Kidney epithelial cell (primary cell): ENCODE measurements at regions not wholly inside any gene's neighbourhood (a gene's known extent, or its start where the extent isn't known, plus 50 kb on each side); places are given as distances from the start of the nearest gene placed in this dataset.
"Not testable (repeated sequence)": the region's sequence is repeated elsewhere in the genome, so short reads cannot be mapped to it uniquely, and the experiment has no call there.

Experiments used
- DNase-seq: peaks from one replicate; pipeline ENCODE4 v3.0.0-alpha.2; 2010; ENCODE audit warnings: low read depth
- H3K27me3 ChIP-seq: 2 replicates; pipeline ENCODE4 v1.6.0; 2011; ENCODE audit warnings: low read length; ENCODE audit not compliant: control insufficient read depth, insufficient read depth
- H3K36me3 ChIP-seq: 2 replicates; pipeline ENCODE4 v1.5.1; 2011; ENCODE audit warnings: low read length; ENCODE audit not compliant: control insufficient read depth, insufficient read depth
- H3K4me3 ChIP-seq: 2 replicates; pipeline ENCODE4 v1.5.1; 2011; ENCODE audit warnings: low read depth, mild to moderate bottlenecking, control low read depth, low read length
- TF ChIP-seq, protein P1 (sequence below): IDR thresholded peaks from 2 replicates; pipeline ENCODE4 v1.5.1; 2011; ENCODE audit warnings: mild to moderate bottlenecking, moderate library complexity, low read length, control low read depth, inconsistent platforms; ENCODE audit not compliant: insufficient read depth, poor library complexity, severe bottlenecking

DNA sequence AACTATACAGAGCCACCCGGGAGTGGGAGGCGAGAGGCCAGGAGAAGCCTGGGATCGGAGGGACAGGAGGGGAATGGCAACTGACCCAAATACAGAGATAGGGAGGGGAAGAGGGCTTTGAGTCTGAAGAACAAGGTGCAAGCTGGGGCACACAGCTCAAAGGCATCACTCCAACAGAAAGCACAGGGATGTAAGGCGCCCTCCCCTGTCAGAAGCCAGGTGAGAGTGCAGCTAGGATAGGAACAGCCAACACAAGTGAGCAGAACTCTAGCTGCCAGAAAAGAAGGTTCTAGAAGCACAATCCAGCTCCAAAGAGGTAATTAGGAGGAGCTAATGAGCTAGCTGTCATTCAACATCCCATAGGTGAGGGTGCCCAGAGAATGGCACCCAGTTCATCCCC is 232.2 kb downstream of the DHX15 start:
- Histone ChIP-seq H3K4me3 (no peak overlapping the region), H3K27me3 (no peaks in the 10 kb centered on the region), H3K36me3 (no peaks in the 10 kb centered on the region)
- TF ChIP-seq, protein P1, sequence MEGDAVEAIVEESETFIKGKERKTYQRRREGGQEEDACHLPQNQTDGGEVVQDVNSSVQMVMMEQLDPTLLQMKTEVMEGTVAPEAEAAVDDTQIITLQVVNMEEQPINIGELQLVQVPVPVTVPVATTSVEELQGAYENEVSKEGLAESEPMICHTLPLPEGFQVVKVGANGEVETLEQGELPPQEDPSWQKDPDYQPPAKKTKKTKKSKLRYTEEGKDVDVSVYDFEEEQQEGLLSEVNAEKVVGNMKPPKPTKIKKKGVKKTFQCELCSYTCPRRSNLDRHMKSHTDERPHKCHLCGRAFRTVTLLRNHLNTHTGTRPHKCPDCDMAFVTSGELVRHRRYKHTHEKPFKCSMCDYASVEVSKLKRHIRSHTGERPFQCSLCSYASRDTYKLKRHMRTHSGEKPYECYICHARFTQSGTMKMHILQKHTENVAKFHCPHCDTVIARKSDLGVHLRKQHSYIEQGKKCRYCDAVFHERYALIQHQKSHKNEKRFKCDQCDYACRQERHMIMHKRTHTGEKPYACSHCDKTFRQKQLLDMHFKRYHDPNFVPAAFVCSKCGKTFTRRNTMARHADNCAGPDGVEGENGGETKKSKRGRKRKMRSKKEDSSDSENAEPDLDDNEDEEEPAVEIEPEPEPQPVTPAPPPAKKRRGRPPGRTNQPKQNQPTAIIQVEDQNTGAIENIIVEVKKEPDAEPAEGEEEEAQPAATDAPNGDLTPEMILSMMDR: no peak
- no peak for DNase-seq

DNA sequence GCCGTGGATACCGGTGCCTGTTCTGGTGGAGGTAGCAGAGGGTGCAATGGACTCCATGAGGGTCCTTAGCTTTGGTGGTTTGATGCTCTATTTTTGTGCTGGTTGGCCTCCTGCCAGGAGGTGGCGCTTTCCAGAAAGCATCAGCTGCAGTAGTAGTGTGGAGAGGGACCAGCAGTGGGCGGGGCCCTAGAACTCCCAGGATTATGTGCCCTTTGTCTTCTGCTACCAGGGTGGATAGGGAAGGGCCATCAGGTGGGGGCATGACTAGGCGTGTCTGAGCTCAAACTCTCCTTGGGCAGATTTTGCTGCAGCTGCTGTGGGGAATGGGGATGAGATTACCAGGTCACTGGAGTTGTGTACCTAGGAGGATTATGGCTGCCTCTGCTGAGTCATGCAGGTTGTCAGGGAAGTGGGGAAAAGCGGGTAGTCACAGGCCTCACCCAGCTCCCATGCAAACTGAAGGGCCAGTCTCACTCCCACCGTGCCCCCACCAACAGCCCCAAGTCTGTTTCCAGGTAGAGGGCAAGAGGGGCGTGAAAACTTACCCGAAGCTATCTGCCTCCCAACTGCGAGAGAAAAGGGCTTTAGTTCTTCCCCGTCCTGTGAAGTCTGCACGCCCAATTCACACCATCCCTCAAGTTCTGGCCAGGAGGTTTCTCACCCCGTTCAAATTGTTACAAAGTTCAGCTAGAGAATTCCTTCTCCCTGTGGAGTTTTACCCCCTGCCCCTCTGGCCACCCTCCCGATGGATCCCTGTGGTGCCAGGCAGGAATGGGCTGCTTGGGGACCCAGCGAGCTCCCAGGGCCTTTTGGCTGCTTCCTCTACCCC is 235.0 kb downstream of the DHX15 start:
- not testable (repeated sequence) for H3K36me3 ChIP-seq, DNase-seq, H3K27me3 ChIP-seq, H3K4me3 ChIP-seq

DNA sequence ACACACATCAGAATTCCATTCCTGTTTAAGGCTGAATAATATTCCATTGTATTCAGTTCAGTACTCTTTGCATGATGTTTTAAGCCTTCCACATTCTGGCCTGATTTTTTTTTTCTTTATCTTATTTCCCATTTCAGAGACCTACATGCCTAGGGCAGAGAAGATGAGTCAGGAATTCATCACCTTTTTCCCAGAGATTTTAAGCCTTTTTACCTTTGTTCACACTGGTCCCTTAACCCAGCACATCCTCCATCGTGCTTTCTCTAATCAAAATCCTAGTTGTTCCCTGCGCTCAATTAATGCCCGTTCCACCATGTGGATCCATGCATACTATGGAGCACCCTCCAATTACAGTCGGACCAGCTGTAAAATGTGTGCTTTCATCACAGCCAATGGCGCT is 245.1 kb downstream of the DHX15 start:
- DNase-seq: no peak
- TF ChIP-seq, protein P1: no peak
- Histone ChIP-seq H3K36me3 (no peaks in the 10 kb centered on the region), H3K4me3 (no peak overlapping the region), H3K27me3 (no peaks in the 10 kb centered on the region)

DNA sequence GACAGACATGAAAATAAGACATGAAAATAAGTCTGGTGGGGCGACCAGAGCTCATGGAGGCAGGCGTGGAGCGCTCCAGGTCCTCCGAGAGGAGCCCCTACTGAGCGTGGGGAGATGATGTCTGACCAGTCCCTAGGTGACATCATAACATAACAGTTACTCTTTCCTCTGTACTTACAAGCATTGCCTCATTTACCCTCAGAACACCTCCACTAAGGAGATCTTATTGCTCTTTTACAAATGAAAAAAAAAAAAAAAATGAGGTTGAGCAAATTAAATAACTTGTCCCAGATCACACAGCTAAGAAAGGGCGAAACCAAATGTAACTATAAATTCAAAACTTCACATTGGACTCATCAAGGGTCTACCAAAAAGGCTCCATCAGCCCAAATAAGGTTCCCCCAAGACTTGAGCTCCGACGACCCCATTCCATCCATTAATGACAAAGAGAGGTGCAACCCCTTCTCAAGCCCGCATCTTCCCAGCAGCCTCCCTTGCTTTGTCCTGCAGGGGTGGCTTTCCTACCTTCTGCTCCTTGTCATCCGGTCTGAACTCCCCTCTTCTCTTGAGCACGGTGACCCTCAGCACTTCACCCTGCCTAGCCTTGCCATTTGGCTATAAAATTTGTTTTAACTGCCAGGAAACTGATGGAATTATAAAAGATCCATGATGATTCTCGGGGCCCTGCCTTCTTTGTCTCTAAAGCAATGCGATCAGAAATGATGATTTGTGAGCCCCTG is 246.7 kb downstream of the DHX15 start:
- Histone ChIP-seq H3K4me3 (no peak overlapping the region), H3K36me3 (no peaks in the 10 kb centered on the region), H3K27me3 (no peaks in the 10 kb centered on the region)
- TF ChIP-seq, protein P1: no peak
- no peak for DNase-seq

DNA sequence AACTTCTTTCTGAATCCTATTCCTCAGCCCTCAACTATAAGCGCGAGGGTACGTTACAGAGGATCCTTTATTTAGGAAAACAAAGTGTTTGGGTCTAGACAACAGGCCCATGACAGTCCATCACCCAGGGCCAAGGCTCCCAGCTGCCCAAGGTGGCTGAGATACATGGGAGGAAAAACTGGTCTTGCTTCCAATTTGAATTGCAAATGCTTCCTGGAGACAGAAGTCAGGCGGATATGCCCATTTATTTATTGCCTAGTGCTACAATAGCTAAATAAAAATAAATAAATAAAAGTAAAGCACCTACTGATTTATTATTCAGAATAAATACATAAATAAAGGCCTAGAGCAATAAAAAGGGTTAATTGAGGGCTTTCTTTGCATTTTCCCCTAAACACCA is 248.7 kb downstream of the DHX15 start:
- DNase-seq: no peak
- Histone ChIP-seq H3K4me3 (no peak overlapping the region), H3K27me3 (no peaks in the 10 kb centered on the region), H3K36me3 (no peaks in the 10 kb centered on the region)
- TF ChIP-seq, protein P1: no peak

DNA sequence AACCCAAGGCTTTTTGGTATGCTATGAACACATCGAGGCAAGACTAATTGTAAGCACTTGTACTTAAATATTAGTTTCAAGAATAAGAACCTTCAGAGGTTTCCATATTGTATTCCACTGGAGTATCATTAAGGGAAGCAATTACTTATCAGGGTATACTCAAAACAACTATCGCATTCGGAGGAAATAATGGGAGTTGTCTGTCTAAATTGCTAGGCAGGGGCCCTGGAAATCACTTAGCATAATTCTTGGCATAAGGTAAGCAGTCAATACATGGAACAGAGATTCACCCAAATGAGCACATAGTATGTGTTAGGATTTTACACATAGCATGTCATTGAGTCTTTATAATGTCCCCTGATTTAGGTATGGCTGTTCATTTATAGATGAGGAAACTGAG is 249.4 kb downstream of the DHX15 start:
- no peaks in the 10 kb centered on the region for H3K36me3 ChIP-seq
- DNase-seq: no peak
- H3K27me3 ChIP-seq: no peaks in the 10 kb centered on the region
- TF ChIP-seq, protein P1: no peak
- no peak overlapping the region for H3K4me3 ChIP-seq
